ENCODE measurements at regions not wholly inside any gene's neighbourhood (a gene's known extent, or its start where the extent isn't known, plus 50 kb on each side); places are given as distances from the start of the nearest gene placed in this dataset.

GRCh38 chr10:61830072-61830845, 71.2 kb upstream of the ARID5B start:
- DNase-seq (ENCODE audit: low read depth, low spot score): no peak

GRCh38 chr10:61830846-61831273, 70.6 kb upstream of the ARID5B start:
- no peaks in the 10 kb centered on the region for H3K27me3 ChIP-seq (ENCODE audit: control insufficient read depth, insufficient read depth, low read length)
- peaks cover 3% of the 10 kb centered on the region; the same call in 1 of the 2 replicates for H3K9me3 ChIP-seq (ENCODE audit: control insufficient read depth, insufficient read depth, low read length)
- TF ChIP-seq CTCF (IDR thresholded peaks at IDR 0.05; ENCODE audit: low read depth, low read length): no peak
- CTCF ChIA-PET: interaction anchor here (0.6 kb wide), 1 partner anchor 545 kb away, joined by 3 read pairs; no protein-coding TSS in a partner anchor
- POLR2A ChIA-PET: no interaction called here
- no peak for DNase-seq (ENCODE audit: low read depth, low spot score)
- no peak overlapping the region for H3K4me3 ChIP-seq (ENCODE audit: low read depth, low read length)
- H3K27ac ChIP-seq (ENCODE audit: low read depth, low read length): no peak overlapping the region

More at GRCh38 chr10:61830072-61830845, 71.2 kb upstream of the ARID5B start:
- Histone ChIP-seq H3K27me3 (ENCODE audit: control insufficient read depth, insufficient read depth, low read length) (no peaks in the 10 kb centered on the region), H3K9me3 (ENCODE audit: control insufficient read depth, insufficient read depth, low read length) (peaks cover 3% of the 10 kb centered on the region; the same call in 1 of the 2 replicates), H3K27ac (ENCODE audit: low read depth, low read length) (no peak overlapping the region), H3K4me3 (ENCODE audit: low read depth, low read length) (no peak overlapping the region)
- POLR2A ChIA-PET: no interaction called here
- CTCF ChIA-PET: interaction anchor here (0.6 kb wide), 1 partner anchor 545 kb away, joined by 3 read pairs; no protein-coding TSS in a partner anchor
- TF ChIP-seq CTCF (IDR thresholded peaks at IDR 0.05; ENCODE audit: low read depth, low read length): no peak

- DNase-seq (ENCODE audit: low read depth, low spot score): no peak
- POLR2A ChIA-PET: no interaction called here
- H3K27ac ChIP-seq (ENCODE audit: low read depth, low read length): no peak overlapping the region
- peaks cover 3% of the 10 kb centered on the region; the same call in 1 of the 2 replicates for H3K9me3 ChIP-seq (ENCODE audit: control insufficient read depth, insufficient read depth, low read length)
- CTCF ChIA-PET: no interaction called here
- no peaks in the 10 kb centered on the region for H3K27me3 ChIP-seq (ENCODE audit: control insufficient read depth, insufficient read depth, low read length)
- H3K4me3 ChIP-seq (ENCODE audit: low read depth, low read length): no peak overlapping the region
- no peak for TF ChIP-seq CTCF (IDR thresholded peaks at IDR 0.05; ENCODE audit: low read depth, low read length)
Measured at GRCh38 chr10:61832866-61833481, 68.5 kb upstream of the ARID5B start.

- ChIA-PET CTCF (interaction anchor here (0.9 to 2.3 kb wide), 4 partner anchors 26 to 83 kb away, joined by 3 to 10 read pairs (median 4); no protein-coding TSS in a partner anchor), POLR2A (no interaction called here)
- no peak for DNase-seq (ENCODE audit: low read depth, low spot score)
- H3K27me3 ChIP-seq (ENCODE audit: control insufficient read depth, insufficient read depth, low read length): no peaks in the 10 kb centered on the region
- H3K27ac ChIP-seq (ENCODE audit: low read depth, low read length): no peak overlapping the region
- no peak for TF ChIP-seq CTCF (IDR thresholded peaks at IDR 0.05; ENCODE audit: low read depth, low read length)
- H3K4me3 ChIP-seq (ENCODE audit: low read depth, low read length): no peak overlapping the region
- peaks cover 3% of the 10 kb centered on the region; the same call in 1 of the 2 replicates for H3K9me3 ChIP-seq (ENCODE audit: control insufficient read depth, insufficient read depth, low read length)
Measured at GRCh38 chr10:61834519-61834918, 67.0 kb upstream of the ARID5B start.
